Stimulated activated CD8-positive, alpha-beta memory T cell treated with anti-CD3 and anti-CD28 coated beads, Interleukin-4, amount 100 ng/mL, for 4 hours (primary cell): ENCODE measurements at regions not wholly inside any gene's neighbourhood (a gene's known extent, or its start where the extent isn't known, plus 50 kb on each side); places are given as distances from the start of the nearest gene placed in this dataset.

Experiments used
- DNase-seq, 2 donors: peaks; one replicate each; pipeline ENCODE4 v3.0.0-alpha.2; 2020; ENCODE audit warnings: low read depth in 2 of 2, low spot score in 1 of 2

- no peak for DNase-seq
These were observed 177.3 kb upstream of the NUDT4 start for GRCh38 chr12:93200291-93200917.

GRCh38 chr12:93201990-93202389 is 175.7 kb upstream of the NUDT4 start:
- DNase-seq = no peak

- DNase-seq = no peak
These were observed 175.0 kb upstream of the NUDT4 start for GRCh38 chr12:93202688-93203087.

- no peak for DNase-seq
These were observed 174.4 kb upstream of the NUDT4 start for GRCh38 chr12:93203361-93203760.

GRCh38 chr12:93204896-93205295 is 172.8 kb upstream of the NUDT4 start:
- DNase-seq = no peak

- no peak for DNase-seq
These were observed 172.4 kb upstream of the NUDT4 start for GRCh38 chr12:93205361-93205760.

GRCh38 chr12:93208011-93208410 is 169.7 kb upstream of the NUDT4 start:
- no peak for DNase-seq

GRCh38 chr12:93214523-93215289 is 163.0 kb upstream of the NUDT4 start:
- no peak for DNase-seq

- no peak for DNase-seq
These were observed 162.4 kb upstream of the NUDT4 start for GRCh38 chr12:93215290-93215678.

GRCh38 chr12:93219947-93220346 is 157.8 kb upstream of the NUDT4 start:
- no peak for DNase-seq

GRCh38 chr12:93221841-93222240 is 155.9 kb upstream of the NUDT4 start:
- no peak for DNase-seq

GRCh38 chr12:93223440-93224426 is 154.0 kb upstream of the NUDT4 start:
- DNase-seq = no peak

GRCh38 chr12:93225094-93225493 is 152.6 kb upstream of the NUDT4 start:
- no peak for DNase-seq

- DNase-seq = no peak
These were observed 151.4 kb upstream of the NUDT4 start for GRCh38 chr12:93226361-93226760.

GRCh38 chr12:93229494-93230325 is 148.0 kb upstream of the NUDT4 start:
- no peak for DNase-seq

- DNase-seq = no peak
These were observed 147.4 kb upstream of the NUDT4 start for GRCh38 chr12:93230326-93230720.

GRCh38 chr12:93231938-93232337 is 145.8 kb upstream of the NUDT4 start:
- DNase-seq = no peak

- no peak for DNase-seq
These were observed 143.1 kb upstream of the NUDT4 start for GRCh38 chr12:93234641-93235040.

GRCh38 chr12:93235881-93236280 is 141.8 kb upstream of the NUDT4 start:
- DNase-seq = no peak

- DNase-seq = no peak
These were observed 140.3 kb upstream of the NUDT4 start for GRCh38 chr12:93237235-93237915.
